ENCODE measurements at regions not wholly inside any gene's neighbourhood (a gene's known extent, or its start where the extent isn't known, plus 50 kb on each side); places are given as distances from the start of the nearest gene placed in this dataset.

DNA sequence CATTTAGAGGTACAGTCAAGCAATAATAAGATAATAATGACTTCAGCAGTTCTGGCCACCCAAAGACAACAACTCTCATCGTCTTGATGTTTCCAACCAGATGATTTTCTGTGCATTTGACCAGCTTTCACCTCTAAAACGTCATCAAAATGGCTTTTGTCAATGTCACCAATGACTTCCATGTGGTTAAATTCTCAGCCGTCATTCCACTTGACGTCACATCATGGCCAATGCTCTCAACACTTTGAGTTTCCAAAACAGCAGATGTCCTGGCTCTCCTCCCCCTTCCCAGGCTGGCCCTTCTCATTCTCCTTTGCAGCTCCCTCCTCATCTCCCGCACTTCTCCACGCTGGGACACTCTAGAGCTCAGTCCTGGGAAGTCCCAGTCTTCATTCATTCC lies 258.3 kb downstream of the BCL2 start:
- no peak for TF ChIP-seq CTCF (IDR thresholded peaks at IDR 0.05)
- TF ChIP-seq POLR2A (IDR thresholded peaks at IDR 0.05), result no peak
